ENCODE measurements at regions not wholly inside any gene's neighbourhood (a gene's known extent, or its start where the extent isn't known, plus 50 kb on each side); places are given as distances from the start of the nearest gene placed in this dataset.

DNA sequence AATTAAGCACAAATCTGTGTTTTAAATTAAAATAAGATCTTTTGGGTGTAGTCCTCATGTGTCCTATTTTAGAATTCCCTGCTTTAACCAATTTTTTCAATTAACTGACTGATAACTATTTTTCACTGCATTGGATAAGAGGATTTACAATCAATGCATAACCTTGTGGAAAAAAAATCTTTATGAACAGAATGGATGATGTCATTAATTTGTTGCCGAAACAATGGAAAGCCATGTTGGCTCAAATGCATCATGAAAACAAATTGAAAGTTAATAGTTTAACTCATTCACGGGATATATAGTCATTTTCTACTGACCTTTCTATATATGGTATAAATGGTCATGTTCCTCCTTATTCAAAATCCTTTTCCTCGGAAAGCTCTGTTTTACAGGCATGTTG is 82.3 kb downstream of the PRLHR start:
- Mint-ChIP-seq H3K27ac (no peak overlapping the region), H3K36me3 (ENCODE audit: low read depth) (no peaks in the 10 kb centered on the region), H3K9me3 (no peaks in the 10 kb centered on the region), H3K4me1 (ENCODE audit: low read depth) (no peaks in the 10 kb centered on the region), H3K27me3 (peaks cover 16% of the 10 kb centered on the region), H3K4me3 (no peak overlapping the region)
- ChIA-PET POLR2A (no interaction called here), CTCF (no interaction called here)
- DNase-seq (no peak), ATAC-seq (no peak)
- TF ChIP-seq, protein P1, sequence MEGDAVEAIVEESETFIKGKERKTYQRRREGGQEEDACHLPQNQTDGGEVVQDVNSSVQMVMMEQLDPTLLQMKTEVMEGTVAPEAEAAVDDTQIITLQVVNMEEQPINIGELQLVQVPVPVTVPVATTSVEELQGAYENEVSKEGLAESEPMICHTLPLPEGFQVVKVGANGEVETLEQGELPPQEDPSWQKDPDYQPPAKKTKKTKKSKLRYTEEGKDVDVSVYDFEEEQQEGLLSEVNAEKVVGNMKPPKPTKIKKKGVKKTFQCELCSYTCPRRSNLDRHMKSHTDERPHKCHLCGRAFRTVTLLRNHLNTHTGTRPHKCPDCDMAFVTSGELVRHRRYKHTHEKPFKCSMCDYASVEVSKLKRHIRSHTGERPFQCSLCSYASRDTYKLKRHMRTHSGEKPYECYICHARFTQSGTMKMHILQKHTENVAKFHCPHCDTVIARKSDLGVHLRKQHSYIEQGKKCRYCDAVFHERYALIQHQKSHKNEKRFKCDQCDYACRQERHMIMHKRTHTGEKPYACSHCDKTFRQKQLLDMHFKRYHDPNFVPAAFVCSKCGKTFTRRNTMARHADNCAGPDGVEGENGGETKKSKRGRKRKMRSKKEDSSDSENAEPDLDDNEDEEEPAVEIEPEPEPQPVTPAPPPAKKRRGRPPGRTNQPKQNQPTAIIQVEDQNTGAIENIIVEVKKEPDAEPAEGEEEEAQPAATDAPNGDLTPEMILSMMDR (IDR thresholded peaks at IDR 0.05): no peak
- intact Hi-C loops (cut with micrococcal nuclease): no loop called here

DNA sequence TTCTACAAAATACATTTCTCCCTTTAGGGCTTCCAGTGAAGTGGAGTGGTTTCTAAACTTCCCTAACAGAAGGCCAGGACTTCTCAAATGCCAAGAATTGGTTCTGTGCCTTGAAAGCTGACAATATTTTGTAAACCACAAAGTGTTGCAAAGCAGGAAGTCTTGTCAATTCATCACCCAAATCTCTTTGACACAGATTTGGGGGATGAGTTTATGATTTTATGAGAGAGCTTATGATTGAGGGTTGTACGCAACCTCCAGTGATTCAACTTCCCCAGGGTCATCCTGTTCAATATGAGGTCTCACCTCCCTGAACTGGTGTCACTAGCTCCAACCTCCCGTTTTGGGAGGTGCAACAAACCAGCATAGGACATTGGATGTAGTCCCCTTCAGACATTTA is 83.7 kb downstream of the PRLHR start:
- DNase-seq: no peak
- no peak overlapping the region for H3K27ac Mint-ChIP-seq
- ChIA-PET CTCF (no interaction called here), POLR2A (no interaction called here)
- no peaks in the 10 kb centered on the region for H3K9me3 Mint-ChIP-seq
- H3K36me3 Mint-ChIP-seq (ENCODE audit: low read depth): no peaks in the 10 kb centered on the region
- intact Hi-C loops (cut with micrococcal nuclease): no loop called here
- no peak overlapping the region for H3K4me3 Mint-ChIP-seq
- TF ChIP-seq, protein P1 (IDR thresholded peaks at IDR 0.05): no peak
- H3K27me3 Mint-ChIP-seq: peaks cover 11% of the 10 kb centered on the region
- H3K4me1 Mint-ChIP-seq (ENCODE audit: low read depth): no peaks in the 10 kb centered on the region
- no peak for ATAC-seq

DNA sequence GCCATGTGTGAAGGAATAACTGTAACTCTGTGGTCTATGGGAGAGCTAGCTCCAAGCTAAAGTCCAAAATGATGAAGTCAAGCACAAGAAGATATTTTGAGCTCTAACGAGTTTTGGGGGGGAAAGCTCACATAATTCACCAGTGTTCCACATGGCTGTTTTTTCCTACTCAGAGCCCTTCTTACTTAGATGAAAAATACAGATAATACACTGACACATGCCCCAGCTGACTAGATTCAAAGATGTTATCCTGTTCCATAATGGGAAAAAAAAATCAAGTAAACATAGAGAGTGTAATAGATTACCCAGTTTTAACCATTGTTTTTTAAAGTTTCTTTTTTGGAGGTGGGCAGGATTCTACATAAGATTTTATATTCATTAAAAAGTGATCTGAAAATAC is 86.6 kb downstream of the PRLHR start:
- DNase-seq: no peak
- Mint-ChIP-seq H3K9me3 (no peaks in the 10 kb centered on the region), H3K4me1 (ENCODE audit: low read depth) (no peaks in the 10 kb centered on the region), H3K27ac (no peak overlapping the region), H3K4me3 (no peak overlapping the region), H3K27me3 (peaks cover 9% of the 10 kb centered on the region), H3K36me3 (ENCODE audit: low read depth) (no peaks in the 10 kb centered on the region)
- ATAC-seq: no peak
- CTCF ChIA-PET: interaction anchor here (0.6 to 1.0 kb wide), 2 partner anchors 10 to 50 kb away, joined by 3 to 4 read pairs; no protein-coding TSS in a partner anchor
- intact Hi-C loops (cut with micrococcal nuclease): no loop called here
- POLR2A ChIA-PET: no interaction called here
- TF ChIP-seq, protein P1 (IDR thresholded peaks at IDR 0.05): no peak

DNA sequence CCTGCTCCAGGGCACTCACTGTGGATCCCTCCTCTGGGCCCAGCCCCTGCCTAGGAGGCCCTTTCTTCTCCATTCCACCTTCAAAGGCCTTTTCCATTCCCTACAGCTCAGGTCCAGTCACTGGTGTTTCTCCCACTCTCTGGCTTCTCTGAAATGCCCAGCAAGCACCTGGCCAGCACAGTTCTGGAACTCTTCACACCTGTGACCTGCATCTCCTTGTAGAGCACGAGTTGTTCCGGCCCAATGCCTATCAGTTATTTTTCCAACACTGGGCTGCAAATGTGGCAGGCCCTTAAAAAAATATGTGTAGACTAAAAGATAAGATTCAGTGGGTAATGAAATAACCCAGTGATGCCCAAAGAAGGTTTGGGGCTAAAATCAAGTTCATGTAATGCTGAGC is 87.1 kb downstream of the PRLHR start:
- ATAC-seq (no peak), DNase-seq (no peak)
- H3K4me3 Mint-ChIP-seq: no peak overlapping the region
- H3K9me3 Mint-ChIP-seq: no peaks in the 10 kb centered on the region
- H3K27me3 Mint-ChIP-seq: peaks cover 7% of the 10 kb centered on the region
- POLR2A ChIA-PET: no interaction called here
- H3K27ac Mint-ChIP-seq: no peak overlapping the region
- TF ChIP-seq, protein P1 (IDR thresholded peaks at IDR 0.05): no peak
- CTCF ChIA-PET: no interaction called here
- intact Hi-C loops (cut with micrococcal nuclease): no loop called here
- no peaks in the 10 kb centered on the region for H3K36me3 Mint-ChIP-seq (ENCODE audit: low read depth)
- no peaks in the 10 kb centered on the region for H3K4me1 Mint-ChIP-seq (ENCODE audit: low read depth)

DNA sequence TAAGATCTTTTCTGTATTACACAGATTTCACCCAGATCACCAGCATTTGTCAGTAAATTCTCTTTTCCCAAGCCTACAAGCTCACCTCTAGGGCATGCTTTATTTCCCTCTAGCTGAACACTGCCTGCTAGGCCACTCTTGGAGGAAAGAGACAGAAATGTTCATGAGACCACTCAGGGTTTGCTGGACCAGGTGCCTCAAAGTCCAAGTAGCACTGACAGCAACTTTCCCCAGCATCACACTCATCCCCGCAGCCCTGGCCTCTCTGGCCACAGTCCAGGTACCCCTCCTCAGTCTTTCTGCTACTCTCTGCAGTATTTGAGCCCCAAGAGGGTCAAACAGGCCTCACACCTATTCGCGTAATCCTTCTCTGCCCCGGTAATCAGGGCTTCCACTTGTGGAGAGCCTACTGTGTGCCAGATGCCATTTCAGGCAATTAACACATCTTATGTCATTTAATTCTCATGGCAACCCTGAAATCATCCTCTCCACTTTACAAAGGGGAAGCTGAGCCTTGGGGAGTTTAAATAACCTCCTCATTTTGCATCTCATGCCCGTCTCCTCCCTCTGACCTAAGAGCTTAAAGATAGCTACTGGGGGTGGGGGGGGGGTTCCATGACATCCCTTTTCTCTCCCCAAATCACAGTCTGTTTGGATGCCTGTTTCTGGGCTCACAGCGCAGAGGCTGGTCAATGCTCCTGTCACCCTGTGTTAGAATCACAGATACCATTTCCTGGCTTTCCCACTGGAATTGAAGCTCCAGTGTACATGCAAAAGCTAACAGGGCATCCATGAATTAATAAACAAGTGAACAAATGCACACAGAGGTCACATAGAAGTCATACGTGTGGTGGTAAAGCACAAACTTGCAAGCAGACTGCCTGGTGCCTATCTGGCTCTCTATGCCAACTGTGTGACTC is 88.5 kb downstream of the PRLHR start:
- ATAC-seq (no peak), DNase-seq (no peak)
- H3K27ac Mint-ChIP-seq: no peak overlapping the region
- TF ChIP-seq, protein P1 (IDR thresholded peaks at IDR 0.05): no peak
- intact Hi-C loops (cut with micrococcal nuclease): no loop called here
- no peaks in the 10 kb centered on the region for H3K4me1 Mint-ChIP-seq (ENCODE audit: low read depth)
- CTCF ChIA-PET: interaction anchor here (1.0 kb wide), 1 partner anchor 48 kb away, joined by 3 read pairs; no protein-coding TSS in a partner anchor
- H3K4me3 Mint-ChIP-seq: no peak overlapping the region
- H3K27me3 Mint-ChIP-seq: peaks cover 6% of the 10 kb centered on the region
- no peaks in the 10 kb centered on the region for H3K9me3 Mint-ChIP-seq
- POLR2A ChIA-PET: interaction anchor here (0.6 kb wide), 1 partner anchor 185 kb away, joined by 3 read pairs; no protein-coding TSS in a partner anchor
- no peaks in the 10 kb centered on the region for H3K36me3 Mint-ChIP-seq (ENCODE audit: low read depth)
